ENCODE measurements at regions not wholly inside any gene's neighbourhood (a gene's known extent, or its start where the extent isn't known, plus 50 kb on each side); places are given as distances from the start of the nearest gene placed in this dataset.
"Not testable (repeated sequence)": the region's sequence is repeated elsewhere in the genome, so short reads cannot be mapped to it uniquely, and the experiment has no call there.

DNA sequence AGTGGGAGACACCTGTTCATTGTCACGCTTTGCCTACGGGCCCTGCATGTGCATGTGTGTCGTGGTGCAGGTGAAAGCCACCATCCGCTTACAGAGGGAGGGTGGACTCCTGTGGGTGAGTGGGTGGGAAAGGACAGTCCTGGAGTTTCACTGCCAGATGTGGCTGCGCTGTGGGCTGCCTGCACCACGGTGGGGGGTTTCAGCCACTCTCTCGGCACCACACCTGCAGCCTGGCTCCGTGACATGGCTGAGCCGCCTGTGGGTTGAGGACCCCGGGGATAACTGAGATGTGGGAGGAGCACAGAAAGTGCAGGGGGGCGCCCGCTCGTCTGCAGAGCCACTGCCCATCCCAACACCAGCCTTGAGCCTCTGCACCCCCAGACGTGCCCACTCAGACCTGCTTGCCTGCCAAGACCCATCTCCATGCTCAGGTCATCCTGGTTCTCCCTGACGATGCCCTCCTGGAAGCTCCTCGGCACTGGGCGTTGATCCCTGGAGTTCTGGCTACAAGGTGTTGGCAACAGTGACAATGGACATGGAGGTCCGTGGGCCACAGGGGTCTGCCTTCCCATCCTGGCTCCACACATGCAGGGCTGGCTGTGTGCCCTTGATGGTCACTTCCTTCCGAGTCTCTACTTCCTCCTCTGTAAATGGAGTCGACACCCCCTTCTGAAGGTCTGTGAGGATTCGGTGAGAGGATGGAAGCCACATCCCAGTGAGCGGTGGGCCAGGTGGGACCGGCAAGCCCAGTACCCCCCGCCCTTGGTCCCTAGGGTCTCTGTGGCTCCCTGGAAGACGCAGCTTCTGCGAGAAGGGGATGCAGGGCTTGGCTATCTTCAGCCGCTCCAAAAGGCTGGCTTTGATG lies 1007.0 kb downstream of the BRD1 start:
- Histone ChIP-seq H3K36me3 (replicated peaks in 1 of 2; ENCODE audit: control insufficient read depth in 2 of 2, insufficient read depth in 2 of 2, low read length in 2 of 2) (no peaks in the 10 kb centered on the region), H2AK5ac (ENCODE audit: low read depth, low read length) (peak overlapping the region; percentile 59), H3K4me3 (ENCODE audit: low read length in 2 of 2) (no peak overlapping the region), H3K27ac (replicated peaks; ENCODE audit: low read length) (no peak overlapping the region), H3K14ac (ENCODE audit: low read length) (peak overlapping the region; percentile 1), H2BK5ac (ENCODE audit: low read length) (peak overlapping the region; percentile 29), H3K79me1 (ENCODE audit: low read depth, low read length) (no peaks in the 10 kb centered on the region), H3K18ac (ENCODE audit: low read length) (peak overlapping the region; percentile 89), H3K4me2 (ENCODE audit: insufficient read depth, low read length, poor library complexity, severe bottlenecking) (no peak overlapping the region), H3K4me1 (ENCODE audit: control insufficient read depth in 2 of 2, insufficient read depth in 1 of 2, low read depth in 1 of 2, low read length in 2 of 2) (peaks cover 0 to 5% of the 10 kb centered on the region in 2 donors), H3K23ac (ENCODE audit: low read depth, low read length, poor library complexity) (peak overlapping the region; percentile 1), H3K4ac (ENCODE audit: low read length) (no peak overlapping the region), H4K91ac (ENCODE audit: low read depth, low read length, poor library complexity) (no peak overlapping the region), H3K27me3 (ENCODE audit: control insufficient read depth in 3 of 3, insufficient read depth in 3 of 3, low read depth in 1 of 3, low read length in 3 of 3) (peaks cover 0 to 3% (median 0%) of the 10 kb centered on the region in 3 experiments), H3K9me3 (replicated peaks in 1 of 2; ENCODE audit: control insufficient read depth in 2 of 2, insufficient read depth in 1 of 2, low read depth in 1 of 2, low read length in 2 of 2) (no peaks in the 10 kb centered on the region), H2AFZ (ENCODE audit: low read length) (no peak overlapping the region), H3K9ac (ENCODE audit: low read depth, low read length, poor library complexity) (peak overlapping the region; percentile 7), H2BK12ac (ENCODE audit: low read length) (peak overlapping the region; percentile 59), H4K8ac (ENCODE audit: low read depth, low read length) (no peak overlapping the region), H2BK15ac (ENCODE audit: low read length) (no peak overlapping the region), H2BK120ac (ENCODE audit: low read depth, low read length) (no peak overlapping the region)
- WGBS, 2 donors (ENCODE audit: extremely low coverage in 2 of 2, insufficient read length in 2 of 2, insufficient replicate concordance in 1 of 2) = no CpG with 5 or more reads among the region's 27 CpGs
- DNase-seq (ENCODE audit: low spot score) = no peak

GRCh38 chr22:48819961-48820360 lies 1007.7 kb downstream of the BRD1 start:
- no peaks in the 10 kb centered on the region for H3K9me3 ChIP-seq (replicated peaks in 1 of 2; ENCODE audit: control insufficient read depth in 2 of 2, insufficient read depth in 1 of 2, low read depth in 1 of 2, low read length in 2 of 2)
- H3K4me1 ChIP-seq (ENCODE audit: control insufficient read depth in 2 of 2, insufficient read depth in 1 of 2, low read depth in 1 of 2, low read length in 2 of 2) = peaks cover 0 to 1% of the 10 kb centered on the region in 2 donors
- no peak overlapping the region for H3K18ac ChIP-seq (ENCODE audit: low read length)
- no peak overlapping the region for H2AFZ ChIP-seq (ENCODE audit: low read length)
- H2AK5ac ChIP-seq (ENCODE audit: low read depth, low read length) = no peak overlapping the region
- no peaks in the 10 kb centered on the region for H3K79me1 ChIP-seq (ENCODE audit: low read depth, low read length)
- no peak overlapping the region for H2BK120ac ChIP-seq (ENCODE audit: low read depth, low read length)
- no peak overlapping the region for H3K14ac ChIP-seq (ENCODE audit: low read length)
- no peak overlapping the region for H4K8ac ChIP-seq (ENCODE audit: low read depth, low read length)
- no peak overlapping the region for H3K4ac ChIP-seq (ENCODE audit: low read length)
- no peak overlapping the region for H3K4me2 ChIP-seq (ENCODE audit: insufficient read depth, low read length, poor library complexity, severe bottlenecking)
- H2BK5ac ChIP-seq (ENCODE audit: low read length) = peak overlapping the region; percentile 10
- WGBS, 2 donors (ENCODE audit: extremely low coverage in 2 of 2, insufficient read length in 2 of 2, insufficient replicate concordance in 1 of 2) = no CpG with 5 or more reads among the region's 13 CpGs
- H2BK12ac ChIP-seq (ENCODE audit: low read length) = no peak overlapping the region
- H3K9ac ChIP-seq (ENCODE audit: low read depth, low read length, poor library complexity) = no peak overlapping the region
- H3K27me3 ChIP-seq (ENCODE audit: control insufficient read depth in 3 of 3, insufficient read depth in 3 of 3, low read depth in 1 of 3, low read length in 3 of 3) = peaks cover 0 to 3% (median 0%) of the 10 kb centered on the region in 3 experiments
- no peak for DNase-seq (ENCODE audit: low spot score)
- no peak overlapping the region for H3K4me3 ChIP-seq (ENCODE audit: low read length in 2 of 2)
- no peak overlapping the region for H3K27ac ChIP-seq (replicated peaks; ENCODE audit: low read length)
- no peak overlapping the region for H3K23ac ChIP-seq (ENCODE audit: low read depth, low read length, poor library complexity)
- no peaks in the 10 kb centered on the region for H3K36me3 ChIP-seq (replicated peaks in 1 of 2; ENCODE audit: control insufficient read depth in 2 of 2, insufficient read depth in 2 of 2, low read length in 2 of 2)
- no peak overlapping the region for H4K91ac ChIP-seq (ENCODE audit: low read depth, low read length, poor library complexity)
- H2BK15ac ChIP-seq (ENCODE audit: low read length) = no peak overlapping the region

DNA sequence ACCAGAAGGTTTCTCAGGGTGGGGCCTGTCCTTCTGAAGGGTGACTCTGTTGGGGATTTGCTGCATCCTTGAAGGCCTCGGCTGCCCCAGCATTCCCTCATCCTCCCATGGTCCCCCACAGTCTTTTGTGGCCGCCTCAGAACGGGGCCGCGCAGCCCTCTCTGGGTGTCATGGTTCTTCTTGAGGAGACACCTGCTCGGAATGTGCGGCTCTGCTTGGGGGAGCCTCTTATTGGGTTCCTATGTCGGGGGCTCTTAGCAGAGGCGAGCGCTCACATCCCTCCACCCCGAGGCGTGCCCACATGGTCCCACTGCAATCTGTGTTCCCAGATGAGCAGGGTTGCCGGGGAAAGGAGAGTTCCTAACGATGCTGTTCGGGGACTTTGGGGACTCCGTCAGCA lies 1008.4 kb downstream of the BRD1 start:
- Histone ChIP-seq H3K9me3 (replicated peaks in 1 of 2; ENCODE audit: control insufficient read depth in 2 of 2, insufficient read depth in 1 of 2, low read depth in 1 of 2, low read length in 2 of 2) (no peaks in the 10 kb centered on the region), H3K4me2 (ENCODE audit: insufficient read depth, low read length, poor library complexity, severe bottlenecking) (no peak overlapping the region), H3K4ac (ENCODE audit: low read length) (no peak overlapping the region), H3K79me1 (ENCODE audit: low read depth, low read length) (no peaks in the 10 kb centered on the region), H3K4me3 (ENCODE audit: low read length in 2 of 2) (no peak overlapping the region), H3K14ac (ENCODE audit: low read length) (no peak overlapping the region), H3K27me3 (ENCODE audit: control insufficient read depth in 3 of 3, insufficient read depth in 3 of 3, low read depth in 1 of 3, low read length in 3 of 3) (peaks cover 0 to 3% (median 0%) of the 10 kb centered on the region in 3 experiments), H2BK5ac (ENCODE audit: low read length) (peak overlapping the region; percentile 10), H2AK5ac (ENCODE audit: low read depth, low read length) (peak overlapping the region; percentile 32), H3K9ac (ENCODE audit: low read depth, low read length, poor library complexity) (no peak overlapping the region), H2BK120ac (ENCODE audit: low read depth, low read length) (no peak overlapping the region), H3K23ac (ENCODE audit: low read depth, low read length, poor library complexity) (no peak overlapping the region), H2AFZ (ENCODE audit: low read length) (no peak overlapping the region), H3K18ac (ENCODE audit: low read length) (no peak overlapping the region), H3K27ac (replicated peaks; ENCODE audit: low read length) (no peak overlapping the region), H4K8ac (ENCODE audit: low read depth, low read length) (no peak overlapping the region), H2BK12ac (ENCODE audit: low read length) (no peak overlapping the region), H2BK15ac (ENCODE audit: low read length) (no peak overlapping the region), H3K4me1 (ENCODE audit: control insufficient read depth in 2 of 2, insufficient read depth in 1 of 2, low read depth in 1 of 2, low read length in 2 of 2) (peaks cover 0 to 1% of the 10 kb centered on the region in 2 donors), H4K91ac (ENCODE audit: low read depth, low read length, poor library complexity) (no peak overlapping the region), H3K36me3 (replicated peaks in 1 of 2; ENCODE audit: control insufficient read depth in 2 of 2, insufficient read depth in 2 of 2, low read length in 2 of 2) (no peaks in the 10 kb centered on the region)
- no CpG with 5 or more reads among the region's 16 CpGs for WGBS, 2 donors (ENCODE audit: extremely low coverage in 2 of 2, insufficient read length in 2 of 2, insufficient replicate concordance in 1 of 2)
- no peak for DNase-seq (ENCODE audit: low spot score)

DNA sequence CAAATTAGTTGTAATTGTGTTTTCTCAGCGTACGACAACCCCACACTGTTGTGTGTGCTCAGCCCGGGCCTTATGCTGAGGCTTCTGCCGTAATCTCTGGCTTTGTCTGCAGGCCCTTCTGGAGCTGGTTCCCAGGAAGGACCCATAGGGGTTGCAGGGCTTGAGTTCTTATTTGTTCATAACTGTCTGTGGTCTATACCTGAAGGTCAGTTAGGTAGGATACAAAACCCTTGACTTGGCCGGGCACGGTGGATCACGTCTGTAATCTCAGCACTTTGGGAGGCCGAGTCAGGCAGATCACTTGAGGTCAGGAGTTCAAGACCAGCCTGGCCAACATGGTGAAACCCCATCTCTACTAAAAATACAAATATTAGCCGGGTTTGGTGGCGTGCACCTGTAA lies 1010.2 kb downstream of the BRD1 start:
- WGBS, 2 donors (ENCODE audit: extremely low coverage in 2 of 2, insufficient read length in 2 of 2, insufficient replicate concordance in 1 of 2) = no CpG with 5 or more reads among the region's 10 CpGs

More for the DNA sequence above, 1010.2 kb downstream of the BRD1 start:
- H2AFZ ChIP-seq (ENCODE audit: low read length); H2BK12ac ChIP-seq (ENCODE audit: low read length); H3K79me1 ChIP-seq (ENCODE audit: low read depth, low read length); H3K4me1 ChIP-seq (ENCODE audit: control insufficient read depth in 2 of 2, insufficient read depth in 1 of 2, low read depth in 1 of 2, low read length in 2 of 2); H3K9me3 ChIP-seq (replicated peaks in 1 of 2; ENCODE audit: control insufficient read depth in 2 of 2, insufficient read depth in 1 of 2, low read depth in 1 of 2, low read length in 2 of 2); H3K4me3 ChIP-seq (ENCODE audit: low read length in 2 of 2); H3K9ac ChIP-seq (ENCODE audit: low read depth, low read length, poor library complexity); H3K4ac ChIP-seq (ENCODE audit: low read length); H2AK5ac ChIP-seq (ENCODE audit: low read depth, low read length); H2BK15ac ChIP-seq (ENCODE audit: low read length); H4K91ac ChIP-seq (ENCODE audit: low read depth, low read length, poor library complexity); H3K27ac ChIP-seq (replicated peaks; ENCODE audit: low read length); H3K18ac ChIP-seq (ENCODE audit: low read length); H3K14ac ChIP-seq (ENCODE audit: low read length); H3K27me3 ChIP-seq (ENCODE audit: control insufficient read depth in 3 of 3, insufficient read depth in 3 of 3, low read depth in 1 of 3, low read length in 3 of 3); H3K4me2 ChIP-seq (ENCODE audit: insufficient read depth, low read length, poor library complexity, severe bottlenecking); H4K8ac ChIP-seq (ENCODE audit: low read depth, low read length); H3K36me3 ChIP-seq (replicated peaks in 1 of 2; ENCODE audit: control insufficient read depth in 2 of 2, insufficient read depth in 2 of 2, low read length in 2 of 2); DNase-seq (ENCODE audit: low spot score); H2BK5ac ChIP-seq (ENCODE audit: low read length); H3K23ac ChIP-seq (ENCODE audit: low read depth, low read length, poor library complexity); H2BK120ac ChIP-seq (ENCODE audit: low read depth, low read length): not testable (repeated sequence)
